ENCODE measurements at regions not wholly inside any gene's neighbourhood (a gene's known extent, or its start where the extent isn't known, plus 50 kb on each side); places are given as distances from the start of the nearest gene placed in this dataset.

DNA sequence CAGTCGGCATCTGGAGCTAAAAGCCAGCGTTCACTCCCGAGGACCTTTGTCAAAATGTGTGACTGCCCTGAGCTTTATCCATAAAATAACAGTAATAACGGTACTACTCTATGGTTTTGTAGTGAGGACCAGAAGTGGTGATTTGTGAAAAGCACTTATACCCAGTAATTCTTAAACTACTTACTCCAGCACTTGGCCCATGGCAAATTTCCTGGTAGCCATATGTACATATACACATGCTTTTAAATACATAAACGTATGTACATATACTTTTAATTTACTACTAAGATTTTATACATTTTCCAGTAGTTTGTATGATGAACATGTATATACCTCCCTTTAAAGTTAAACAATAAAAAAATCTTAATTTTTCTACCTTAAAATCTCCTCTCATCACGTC lies 163.8 kb upstream of the TMEM132C start:
- no peak overlapping the region for H3K4me2 ChIP-seq (ENCODE audit: insufficient read depth in 1 of 2, low read depth in 2 of 2, low read length in 2 of 2)
- H2BK12ac ChIP-seq (ENCODE audit: low read depth, low read length): no peak overlapping the region
- H3K56ac ChIP-seq (replicated peaks; ENCODE audit: insufficient read length, low read depth, low read length): no peak overlapping the region
- 77% methylated on average over 6 of the region's 6 CpGs; no CpG with 5 or more reads in 1 of the 2 experiments for WGBS, 2 experiments (ENCODE audit: extremely low coverage in 1 of 2, insufficient coverage in 1 of 2, insufficient read length in 1 of 2, insufficient replicate concordance in 2 of 2, low coverage in 1 of 2, low lambda C conversion rate in 2 of 2, missing lambda C conversion rate in 1 of 2)
- no peak overlapping the region for H4K5ac ChIP-seq (ENCODE audit: insufficient read length, low read depth, low read length)
- no peak overlapping the region for H4K91ac ChIP-seq (replicated peaks; ENCODE audit: insufficient read length, low read length)
- no peaks in the 10 kb centered on the region for H3K23me2 ChIP-seq (ENCODE audit: low read depth, low read length)
- CTCF ChIA-PET (ENCODE audit: partially characterized antibody): interaction anchor here (1.6 kb wide), 1 partner anchor 87 kb away, joined by 6 read pairs; no protein-coding TSS in a partner anchor
- H3K23ac ChIP-seq (ENCODE audit: insufficient read length): no peak overlapping the region
- no peak overlapping the region for H3K4ac ChIP-seq (replicated peaks; ENCODE audit: insufficient read length, low read depth, low read length)
- POLR2A ChIA-PET (ENCODE audit: partially characterized antibody): no interaction called here
- no peak overlapping the region for H2BK5ac ChIP-seq (ENCODE audit: low read depth, low read length)
- FAIRE-seq (no peak), DNase-seq (ENCODE audit: low read depth in 1 of 2, low spot score in 2 of 2) (no peak)
- H4K8ac ChIP-seq (ENCODE audit: extremely low read depth, insufficient read depth, low read length): no peak overlapping the region
- H2BK120ac ChIP-seq (replicated peaks; ENCODE audit: low read depth, low read length): no peak overlapping the region
- no peaks in the 10 kb centered on the region for H3K4me1 ChIP-seq (replicated peaks in 1 of 4; ENCODE audit: control insufficient read depth in 3 of 4, insufficient read depth in 4 of 4, low read length in 3 of 4)
- no peak overlapping the region for H2BK15ac ChIP-seq (ENCODE audit: low read length)
- H3K79me2 ChIP-seq (ENCODE audit: control insufficient read depth in 1 of 2, insufficient read depth in 2 of 2, low read length in 2 of 2): no peaks in the 10 kb centered on the region
- no peak overlapping the region for H2AFZ ChIP-seq (ENCODE audit: low read length)
- no peaks in the 10 kb centered on the region for H3K9me3 ChIP-seq (ENCODE audit: insufficient read depth in 2 of 2, low read depth in 1 of 2, low read length in 1 of 2)
- H3K27ac ChIP-seq (ENCODE audit: low read depth, low read length): no peak overlapping the region
- H3K36me3 ChIP-seq (ENCODE audit: control insufficient read depth in 2 of 4, insufficient read depth in 4 of 4, low read length in 3 of 4): no peaks in the 10 kb centered on the region
- H3K27me3 ChIP-seq (replicated peaks in 1 of 4; ENCODE audit: control insufficient read depth in 3 of 4, extremely low read depth in 1 of 4, insufficient read depth in 3 of 4, low read length in 3 of 4): no peaks in the 10 kb centered on the region
- no peaks in the 10 kb centered on the region for H4K20me1 ChIP-seq (replicated peaks in 1 of 2; ENCODE audit: control insufficient read depth in 1 of 2, insufficient read depth in 2 of 2, low read length in 2 of 2)
- no peak overlapping the region for H3K18ac ChIP-seq (ENCODE audit: extremely low read depth, low read length)
- no peak overlapping the region for H2BK20ac ChIP-seq (ENCODE audit: low read length)
- H3K9ac ChIP-seq (replicated peaks in 1 of 4; ENCODE audit: extremely low read depth in 1 of 4, low read depth in 3 of 4, low read length in 3 of 4): no peak overlapping the region
- H3K4me3 ChIP-seq (ENCODE audit: extremely low read depth in 1 of 4, insufficient read depth in 2 of 4, low read depth in 3 of 4, low read length in 4 of 4): no peak overlapping the region
- no peaks in the 10 kb centered on the region for H3K79me1 ChIP-seq (ENCODE audit: low read depth, low read length)
- H3K14ac ChIP-seq (ENCODE audit: insufficient read length): no peak overlapping the region
- H2AK5ac ChIP-seq (ENCODE audit: low read depth, low read length): no peak overlapping the region
- TF ChIP-seq SP1 (IDR thresholded peaks at IDR 0.05; ENCODE audit: low read depth, low read length) (no peak), SIN3A (conservative IDR thresholded peaks at IDR 0.05 in 1 of 2, IDR thresholded peaks at IDR 0.05 in 1 of 2; ENCODE audit: low read depth in 1 of 2, low read length in 2 of 2) (no peak), SP2 (IDR thresholded peaks at IDR 0.05; ENCODE audit: low read length) (no peak), ASH2L (IDR thresholded peaks at IDR 0.05; ENCODE audit: low read length) (no peak), CTCF (IDR thresholded peaks at IDR 0.05; ENCODE audit: control extremely low read depth in 1 of 3, insufficient read depth in 1 of 3, low read depth in 1 of 3, low read length in 3 of 3) (no peak), SRF (IDR thresholded peaks at IDR 0.05; ENCODE audit: low read depth, low read length) (no peak), SIRT6 (IDR thresholded peaks at IDR 0.05; ENCODE audit: low read length) (no peak), CEBPB (IDR thresholded peaks at IDR 0.05; ENCODE audit: low read depth, low read length) (no peak), CBX5 (IDR thresholded peaks at IDR 0.05; ENCODE audit: low read depth, low read length) (no peak), FOSL1 (IDR thresholded peaks at IDR 0.05; ENCODE audit: insufficient read depth, low read depth, low read length) (no peak), TAF7 (optimal IDR thresholded peaks at IDR 0.05; ENCODE audit: borderline replicate concordance, low read depth, low read length) (no peak), YY1 (IDR thresholded peaks at IDR 0.05; ENCODE audit: low read depth, low read length) (no peak), ATF3 (IDR thresholded peaks at IDR 0.05; ENCODE audit: insufficient read depth, low read depth, low read length) (no peak)
